SKM-1 (cell line): ENCODE measurements at regions not wholly inside any gene's neighbourhood (a gene's known extent, or its start where the extent isn't known, plus 50 kb on each side); places are given as distances from the start of the nearest gene placed in this dataset.

Experiments used
- DNase-seq: peaks from one replicate; lab custom pipeline; 2025; ENCODE audit not compliant: unreplicated experiment; lab: John Stamatoyannopoulos, UW

DNA sequence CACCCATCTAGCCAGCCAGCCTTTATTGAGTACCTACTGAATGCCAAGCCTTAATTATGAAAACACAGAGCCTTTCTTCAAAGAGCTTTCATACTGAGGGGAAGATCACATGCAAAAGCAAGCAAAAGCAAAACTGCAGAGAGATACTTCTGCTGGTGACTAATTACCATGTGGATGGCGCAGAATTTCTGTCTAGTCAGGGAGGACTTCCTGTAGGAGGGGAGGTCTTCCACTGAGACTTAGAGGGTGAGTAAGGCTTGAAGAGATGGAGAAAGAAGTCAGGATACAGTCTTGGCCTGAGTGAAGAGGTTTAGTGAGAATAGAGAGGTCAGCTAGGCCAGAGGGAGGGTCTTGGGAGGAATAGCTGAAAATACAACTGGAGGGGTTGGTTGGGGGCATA lies 53.9 kb upstream of the CCL2 start:
- no peak for DNase-seq

DNA sequence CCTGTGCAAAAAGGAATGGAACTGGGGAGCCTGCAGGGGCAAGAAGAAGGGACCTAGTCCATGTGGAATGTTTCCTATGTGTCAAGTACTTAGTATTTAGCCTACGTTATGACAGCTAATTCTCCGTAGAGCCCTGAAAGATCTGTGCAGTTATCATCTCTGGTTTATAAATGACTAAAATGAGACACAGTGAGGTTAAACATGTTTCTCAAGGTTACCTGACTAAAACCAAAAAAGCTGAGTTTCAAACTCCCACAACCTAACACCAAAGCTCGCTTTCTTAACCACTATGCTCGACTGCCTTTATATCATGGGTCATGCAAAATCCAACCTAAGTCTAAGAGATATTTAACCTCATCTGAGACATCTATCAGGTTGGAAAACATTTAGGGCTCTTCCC lies 53.3 kb upstream of the CCL2 start:
- no peak for DNase-seq

DNA sequence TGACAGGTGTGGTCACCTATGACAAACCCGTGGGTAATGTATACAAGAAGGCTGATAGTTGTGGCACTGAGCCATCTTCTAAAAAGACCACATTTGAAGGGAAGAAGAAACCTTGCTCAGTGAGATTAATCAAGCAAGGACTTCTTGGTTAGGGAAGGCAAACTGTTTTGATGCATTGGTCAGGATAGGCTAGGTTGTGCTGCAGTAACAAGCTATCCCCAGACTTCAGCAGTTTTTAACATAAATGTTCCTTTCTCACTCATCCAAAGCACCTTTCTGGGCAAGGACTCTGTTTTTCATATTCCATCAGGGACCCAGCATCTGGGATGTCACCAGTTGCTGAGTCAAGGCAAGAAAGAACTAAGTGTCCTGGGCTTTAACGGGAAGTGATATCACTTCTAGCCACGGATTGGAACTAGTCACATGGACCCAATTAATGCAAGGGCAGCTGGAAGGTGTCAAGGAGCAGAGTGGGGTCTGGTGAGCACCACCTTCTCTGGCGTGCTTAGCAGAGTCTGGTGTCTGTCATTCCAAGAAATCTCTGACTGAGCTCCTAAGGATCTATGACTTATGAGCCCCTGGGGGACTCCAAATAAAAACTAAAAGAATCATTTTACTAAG lies 52.0 kb upstream of the CCL2 start:
- no peak for DNase-seq

DNA sequence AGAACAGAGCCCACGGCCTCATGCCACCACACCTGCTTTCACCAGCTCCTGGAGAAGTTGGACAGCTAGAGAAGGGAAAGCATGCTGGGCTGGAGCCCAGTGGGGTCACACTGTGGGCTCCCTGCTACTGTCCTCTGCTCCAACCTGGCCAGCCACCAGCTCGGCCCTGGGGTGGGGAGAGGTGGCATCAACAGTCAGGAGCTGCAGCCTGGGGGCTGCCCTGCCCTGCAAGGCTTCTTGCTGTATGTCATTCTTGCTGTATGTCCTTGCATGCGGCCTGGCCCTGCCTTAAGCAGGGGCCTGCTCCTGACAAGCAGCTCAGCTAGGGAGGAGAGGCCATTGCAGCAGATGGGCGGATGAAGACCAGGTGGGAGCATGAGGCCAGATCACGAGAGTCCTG lies 50.7 kb upstream of the CCL2 start:
- no peak for DNase-seq
